GM23248 (cell line): ENCODE measurements at regions not wholly inside any gene's neighbourhood (a gene's known extent, or its start where the extent isn't known, plus 50 kb on each side); places are given as distances from the start of the nearest gene placed in this dataset.
A peak's percentile ranks its signal among the peaks of the same experiment; 100 is the strongest.

Experiments used
- DNase-seq: peaks from one replicate; pipeline ENCODE4 v3.0.0-alpha.2; 2015
- H2AFZ ChIP-seq: fragments of 200-600 bp; sonication (generic); 2 replicates; pipeline ENCODE4 v1.6.1; 2016; ENCODE audit warnings: antibody characterized with exemption
- H3F3A ChIP-seq: fragments of 200-600 bp; sonication (generic); 2 replicates; pipeline ENCODE4 v1.6.1; 2016; ENCODE audit warnings: mild to moderate bottlenecking, antibody characterized with exemption, mixed run types; ENCODE audit not compliant: insufficient read depth
- H3K27ac ChIP-seq: fragments of 200-600 bp; sonication (generic); 2 replicates; pipeline ENCODE4 v1.5.1; 2016; ENCODE audit warnings: mild to moderate bottlenecking
- H3K27me3 ChIP-seq: fragments of 200-600 bp; sonication (generic); replicated peaks from 2 replicates; pipeline ENCODE4 v1.6.1; 2016; ENCODE audit warnings: mild to moderate bottlenecking; ENCODE audit not compliant: insufficient read depth
- H3K36me3 ChIP-seq: fragments of 200-600 bp; sonication (generic); 2 replicates; pipeline ENCODE4 v1.6.1; 2016; ENCODE audit warnings: low read depth, mild to moderate bottlenecking
- H3K4me1 ChIP-seq: fragments of 200-600 bp; sonication (generic); 2 replicates; pipeline ENCODE4 v1.6.1; 2016; ENCODE audit warnings: mild to moderate bottlenecking; ENCODE audit not compliant: insufficient read depth
- H3K4me2 ChIP-seq: fragments of 200-600 bp; sonication (generic); one replicate; pipeline ENCODE4 v1.6.1; 2016; ENCODE audit warnings: mild to moderate bottlenecking; ENCODE audit not compliant: unreplicated experiment
- H3K4me3 ChIP-seq: fragments of 200-600 bp; sonication (generic); 2 replicates; pipeline ENCODE4 v1.5.1; 2016; ENCODE audit warnings: mild to moderate bottlenecking
- H3K79me2 ChIP-seq: fragments of 200-600 bp; sonication (generic); 2 replicates; pipeline ENCODE4 v1.6.1; 2016; ENCODE audit warnings: mild to moderate bottlenecking; ENCODE audit not compliant: insufficient read depth
- H3K9ac ChIP-seq: fragments of 200-600 bp; sonication (generic); 2 replicates; pipeline ENCODE4 v1.6.1; 2016; ENCODE audit warnings: mild to moderate bottlenecking
- H3K9me2 ChIP-seq: fragments of 200-600 bp; sonication (generic); 2 replicates; pipeline ENCODE4 v1.6.1; 2016; ENCODE audit warnings: mixed run types, mild to moderate bottlenecking, moderate library complexity; ENCODE audit not compliant: insufficient read depth
- H3K9me3 ChIP-seq: fragments of 200-600 bp; sonication (generic); one replicate; pipeline ENCODE4 v1.6.1; 2017; ENCODE audit warnings: low read depth
- H4K20me1 ChIP-seq: fragments of 200-600 bp; sonication (generic); 2 replicates; pipeline ENCODE4 v1.6.0; 2016; ENCODE audit not compliant: insufficient read depth
- EZH2 ChIP-seq: fragments of 200-600 bp; sonication (generic); IDR thresholded peaks from 2 replicates; pipeline ENCODE4 v1.6.1; 2018; ENCODE audit warnings: antibody characterized with exemption, mild to moderate bottlenecking; ENCODE audit not compliant: insufficient read depth, poor library complexity, severe bottlenecking
- EZH2phosphoT487 ChIP-seq: fragments of 200-600 bp; sonication (generic); IDR thresholded peaks from 2 replicates; pipeline ENCODE4 v1.6.1; 2018; ENCODE audit warnings: antibody characterized with exemption, moderate library complexity, mild to moderate bottlenecking, low read depth; ENCODE audit not compliant: insufficient read depth
- WGBS, 2 experiments: methylation state at CpG; one replicate each; pipeline ENCODE4 v1.1.6; 2015 to 2017; ENCODE audit warnings: low lambda C conversion rate in 2 of 2, low coverage in 1 of 2; ENCODE audit errors: missing lambda C conversion rate in 2 of 2; 5-methylcytosine and 5-hydroxymethylcytosine counted together
- in situ Hi-C: fragments of 300-500 bp; cut with MboI; formaldehyde crosslinking; loops from 2 replicates; pipeline ENCODE4 v1.15.0; 2020

- no peaks in the 10 kb centered on the region for H4K20me1 ChIP-seq
- H3K4me1 ChIP-seq: no peaks in the 10 kb centered on the region
- no peak overlapping the region for H3K9ac ChIP-seq
- H3K36me3 ChIP-seq: no peaks in the 10 kb centered on the region
- in situ Hi-C loops: no loop called here
- H3K27me3 ChIP-seq: no peaks in the 10 kb centered on the region
- TF ChIP-seq EZH2phosphoT487 (no peak), EZH2 (no peak)
- no peak overlapping the region for H3K27ac ChIP-seq
- H3K4me2 ChIP-seq: no peak overlapping the region
- no peaks in the 10 kb centered on the region for H3K9me2 ChIP-seq
- WGBS, 2 experiments: 58 to 64% methylated on average over 1 of the region's 1 CpG
- no peaks in the 10 kb centered on the region for H3K9me3 ChIP-seq
- no peaks in the 10 kb centered on the region for H3K79me2 ChIP-seq
- DNase-seq: no peak
- H3F3A ChIP-seq: peaks cover 7% of the 10 kb centered on the region; the same call in 1 of the 2 replicates
- no peak overlapping the region for H2AFZ ChIP-seq
- no peak overlapping the region for H3K4me3 ChIP-seq
Measured at GRCh38 chr3:8825153-8825825, 55.9 kb upstream of the OXTR start.

- Histone ChIP-seq H2AFZ (no peak overlapping the region), H3K4me3 (no peak overlapping the region), H3K36me3 (no peaks in the 10 kb centered on the region), H3K9ac (no peak overlapping the region), H4K20me1 (no peaks in the 10 kb centered on the region), H3K9me2 (no peaks in the 10 kb centered on the region), H3K4me1 (no peaks in the 10 kb centered on the region), H3K4me2 (no peak overlapping the region), H3F3A (peaks cover 7% of the 10 kb centered on the region; the same call in 1 of the 2 replicates), H3K27me3 (no peaks in the 10 kb centered on the region), H3K9me3 (no peaks in the 10 kb centered on the region), H3K79me2 (no peaks in the 10 kb centered on the region), H3K27ac (no peak overlapping the region)
- in situ Hi-C loops: no loop called here
- no peak for TF ChIP-seq EZH2phosphoT487
- TF ChIP-seq EZH2: no peak
- 94 to 100% methylated on average over 1 of the region's 1 CpG for WGBS, 2 experiments
- DNase-seq: peak; percentile 7
Measured at GRCh38 chr3:8824238-8824637, 54.8 kb upstream of the OXTR start.

GRCh38 chr3:8822141-8822540 lies 52.7 kb upstream of the OXTR start:
- peak; percentile 59 for DNase-seq
- peaks cover 4% of the 10 kb centered on the region; the same call in 1 of the 2 replicates for H3K4me1 ChIP-seq
- H2AFZ ChIP-seq: no peak overlapping the region
- no peak overlapping the region for H3K27ac ChIP-seq
- no peaks in the 10 kb centered on the region for H3K9me2 ChIP-seq
- no peak overlapping the region for H3K4me2 ChIP-seq
- no peak overlapping the region for H3K9ac ChIP-seq
- peaks cover 13% of the 10 kb centered on the region; the same call in 1 of the 2 replicates for H3F3A ChIP-seq
- 90 to 92% methylated on average over 2 of the region's 2 CpGs for WGBS, 2 experiments
- 0 out of 2 replicates have a peak, but pooled peaks cover 3% of the 10 kb centered on the region for H3K36me3 ChIP-seq
- no peaks in the 10 kb centered on the region for H3K9me3 ChIP-seq
- no peaks in the 10 kb centered on the region for H3K79me2 ChIP-seq
- no peak for TF ChIP-seq EZH2phosphoT487
- no peak for TF ChIP-seq EZH2
- no peaks in the 10 kb centered on the region for H3K27me3 ChIP-seq
- H3K4me3 ChIP-seq: no peak overlapping the region
- H4K20me1 ChIP-seq: no peaks in the 10 kb centered on the region
- in situ Hi-C loops: no loop called here
